GM19468 (cell line): ENCODE measurements at regions not wholly inside any gene's neighbourhood (a gene's known extent, or its start where the extent isn't known, plus 50 kb on each side); places are given as distances from the start of the nearest gene placed in this dataset.
A peak's percentile ranks its signal among the peaks of the same experiment; 100 is the strongest.

Experiments used
- ATAC-seq: cut with Tn5 transposase; IDR thresholded peaks from one replicate; pipeline ENCODE4 v1.9.1; 2021; ENCODE audit warnings: mild to moderate bottlenecking, moderate library complexity, moderate number of reproducible peaks; ENCODE audit not compliant: unreplicated experiment; ENCODE audit errors: extremely low read depth

DNA sequence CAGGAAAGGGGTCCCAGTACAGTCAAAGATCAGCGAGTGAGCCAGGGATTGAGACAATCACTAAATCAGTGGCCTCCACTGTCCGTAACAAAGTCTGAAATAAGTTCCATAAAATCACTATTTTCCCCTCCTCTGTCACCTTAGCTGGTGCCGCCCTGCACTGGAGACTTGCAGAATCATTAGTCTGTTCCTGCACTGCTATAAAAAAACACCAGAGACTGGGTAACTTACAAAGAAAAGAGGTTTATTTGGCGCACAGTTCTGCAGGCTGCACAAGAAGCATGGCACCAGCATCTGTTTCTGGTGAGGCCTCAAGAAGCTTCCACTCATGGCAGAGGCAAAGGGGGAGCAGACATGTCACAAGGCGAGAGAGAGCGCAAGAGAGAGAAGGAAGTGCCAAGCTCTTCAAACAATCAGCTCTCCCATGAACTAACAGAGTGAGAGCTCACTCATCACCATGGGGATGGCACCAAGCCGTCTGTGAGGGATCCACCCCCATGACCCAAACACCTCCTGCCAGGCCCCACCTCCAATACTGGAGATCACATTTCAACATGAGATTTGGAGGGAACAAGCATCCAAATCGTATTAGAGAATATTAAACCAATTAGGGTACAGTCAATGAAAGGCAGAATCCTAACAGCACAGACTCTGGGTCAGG, 129.8 kb upstream of the TIAM1 start:
- no peak for ATAC-seq

DNA sequence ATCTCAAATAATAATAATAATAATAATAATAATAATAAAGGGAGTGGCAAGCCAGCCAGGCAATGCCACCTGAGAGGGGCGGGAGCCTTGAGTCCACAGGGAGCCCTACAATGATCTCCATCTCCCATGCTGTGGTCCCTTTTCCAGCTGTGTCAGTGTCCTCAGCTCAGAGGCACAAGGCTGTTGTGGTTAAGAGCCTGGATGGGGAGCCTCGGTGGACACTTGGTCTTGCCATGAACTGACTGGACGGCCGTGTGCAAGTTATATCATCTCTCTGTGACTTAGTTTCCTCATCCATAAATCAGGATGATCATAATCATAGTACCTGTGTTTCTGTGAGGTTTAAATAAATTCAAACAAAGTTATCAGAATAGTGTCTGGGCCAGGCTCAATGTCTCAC, 127.8 kb upstream of the TIAM1 start:
- no peak for ATAC-seq

GRCh38 chr21:31470896-31471694, 127.0 kb upstream of the TIAM1 start:
- ATAC-seq: no peak

DNA sequence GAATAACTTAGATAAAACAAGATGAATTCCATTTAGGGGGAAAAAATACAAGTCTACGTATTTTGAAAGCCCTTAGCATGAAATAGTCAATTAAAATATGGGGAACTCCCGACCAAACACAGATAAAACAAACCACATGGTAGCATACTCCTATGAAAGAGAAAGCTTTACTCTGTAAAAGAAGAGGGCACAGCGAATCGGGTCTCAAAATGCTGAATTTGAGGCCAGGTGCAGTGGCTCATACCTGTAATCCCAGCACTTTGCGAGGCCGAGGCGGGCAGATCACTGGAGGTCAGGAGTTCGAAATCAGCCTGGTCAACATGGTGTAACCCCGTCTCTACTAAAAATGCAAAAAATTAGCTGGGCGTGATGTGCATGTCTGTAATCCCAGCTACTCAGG, 116.9 kb upstream of the TIAM1 start:
- ATAC-seq: no peak

DNA sequence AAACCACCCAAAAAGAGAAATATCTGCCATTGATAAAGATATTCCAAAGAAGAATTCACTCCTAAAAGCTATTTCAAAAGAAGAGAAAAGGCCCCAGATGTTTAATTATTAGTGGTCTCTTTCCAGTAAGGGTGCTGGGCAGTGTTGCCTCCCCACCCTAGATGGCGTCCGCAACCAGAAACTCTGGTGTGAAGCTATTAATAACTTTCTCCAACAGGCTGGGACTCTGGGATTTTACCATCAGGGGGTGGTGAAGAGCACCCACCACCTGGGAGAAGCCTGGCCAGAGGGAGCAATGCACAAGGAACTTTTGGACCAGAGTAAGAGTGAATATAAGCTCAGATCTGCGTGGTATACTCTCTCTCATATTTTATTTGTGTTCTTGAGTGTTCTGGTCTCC, 115.4 kb upstream of the TIAM1 start:
- ATAC-seq: no peak

- no peak for ATAC-seq
Measured at GRCh38 chr21:31457675-31458074, 113.6 kb upstream of the TIAM1 start.

GRCh38 chr21:31456201-31456600, 112.1 kb upstream of the TIAM1 start:
- no peak for ATAC-seq

DNA sequence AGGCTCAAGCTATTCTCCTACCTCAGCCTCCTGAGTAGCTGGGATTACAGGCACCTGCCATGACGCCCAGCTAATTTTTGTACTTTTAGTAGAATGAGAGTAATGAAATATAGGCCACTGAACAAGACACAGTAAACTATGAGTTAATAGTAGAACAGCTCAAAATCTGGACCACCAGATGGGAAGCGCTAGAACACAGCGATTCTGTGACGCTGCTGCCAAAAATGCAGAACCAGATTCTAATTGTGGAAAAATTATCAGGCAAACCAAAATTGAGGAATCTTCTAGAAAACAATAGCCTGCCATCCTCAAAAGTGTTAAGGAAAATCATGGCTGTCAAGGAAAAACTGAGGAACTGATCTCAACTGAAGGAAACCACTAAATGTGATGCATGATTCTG, 111.4 kb upstream of the TIAM1 start:
- ATAC-seq: no peak

- no peak for ATAC-seq
Measured at GRCh38 chr21:31450980-31451379, 106.9 kb upstream of the TIAM1 start.

DNA sequence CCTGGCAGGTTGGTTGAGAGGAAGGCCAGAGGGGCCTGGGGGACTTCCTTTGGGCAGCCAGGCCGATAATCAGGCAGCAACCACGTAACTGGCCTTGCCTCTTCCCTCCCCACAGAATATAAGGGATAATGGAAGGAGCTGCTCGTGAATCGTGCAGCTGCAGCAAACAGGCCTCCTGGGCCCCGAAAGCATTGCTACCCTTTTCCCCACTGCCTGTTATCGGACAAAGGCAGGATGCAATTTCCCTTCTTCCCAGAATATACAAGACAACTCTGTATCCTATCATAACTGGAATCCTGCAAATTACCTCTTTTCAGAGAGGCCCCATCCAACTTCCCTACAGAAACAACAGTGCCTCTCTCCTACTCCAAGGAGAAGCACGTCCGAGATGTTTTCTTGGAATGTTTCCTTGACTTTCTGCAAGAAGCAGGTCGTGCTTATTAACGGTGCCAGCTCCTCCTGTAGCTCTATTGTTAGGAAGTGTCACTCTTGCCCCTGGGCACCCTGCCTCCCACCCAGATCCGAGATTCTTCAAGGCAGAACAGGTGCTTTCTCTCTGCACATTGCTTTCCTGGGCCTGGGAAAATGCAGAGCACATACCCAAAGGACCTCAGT, 106.0 kb upstream of the TIAM1 start:
- no peak for ATAC-seq

DNA sequence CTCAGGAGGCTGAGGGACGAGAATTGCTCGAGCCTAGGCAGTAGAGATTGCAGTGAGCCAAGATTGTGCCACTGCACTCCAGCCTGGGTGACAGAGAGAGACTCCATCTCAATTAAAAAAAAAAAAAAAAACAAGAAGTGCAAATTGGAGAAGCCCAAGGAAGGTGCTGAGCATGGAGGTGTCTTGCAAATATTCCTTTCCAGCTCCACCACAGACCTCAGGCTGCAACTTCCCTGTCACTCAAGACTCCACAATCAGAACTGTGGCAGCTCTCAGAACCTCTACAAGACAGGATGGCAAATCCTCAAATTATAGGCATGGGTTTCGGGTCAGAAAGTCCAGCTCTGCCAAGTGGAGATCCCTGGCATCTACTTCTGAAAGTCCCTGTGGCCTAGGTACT, 104.4 kb upstream of the TIAM1 start:
- ATAC-seq: no peak

GRCh38 chr21:31447505-31447904, 103.4 kb upstream of the TIAM1 start:
- ATAC-seq: no peak

DNA sequence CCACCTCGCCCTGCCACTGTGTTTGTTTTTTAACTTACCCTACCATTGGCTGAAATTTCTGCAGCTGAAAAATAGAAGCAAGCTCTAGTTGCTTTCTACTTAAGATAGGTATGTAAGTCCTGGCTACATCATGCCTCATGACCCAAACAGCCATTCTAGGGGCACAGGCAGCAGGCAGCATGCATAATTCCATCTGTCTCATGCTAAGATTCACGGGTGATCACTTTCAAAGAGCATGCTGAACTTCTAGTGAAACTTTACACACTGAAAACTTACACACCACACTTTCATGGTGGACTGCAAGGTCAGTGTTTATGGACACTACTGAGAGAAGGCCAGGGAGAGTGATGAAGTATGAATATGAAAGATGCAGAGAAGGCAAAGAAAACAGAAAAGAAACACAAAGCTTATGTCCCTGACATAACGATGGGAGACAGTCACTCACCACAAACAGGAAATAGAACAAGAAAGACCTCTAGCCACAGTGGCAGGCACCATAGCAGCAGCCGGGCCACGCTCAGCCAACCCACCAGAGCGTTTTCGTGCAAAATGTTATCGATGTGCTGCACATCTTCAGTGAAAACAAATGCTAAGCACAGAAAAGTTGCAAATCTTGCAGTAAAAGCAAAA, 102.3 kb upstream of the TIAM1 start:
- ATAC-seq: peak; percentile 46

GRCh38 chr21:31445137-31445536, 101.1 kb upstream of the TIAM1 start:
- ATAC-seq: no peak

- no peak for ATAC-seq
Measured at GRCh38 chr21:31443736-31444521, 99.9 kb upstream of the TIAM1 start.

- no peak for ATAC-seq
Measured at GRCh38 chr21:31442339-31442738, 98.3 kb upstream of the TIAM1 start.

GRCh38 chr21:31429506-31429905, 85.4 kb upstream of the TIAM1 start:
- no peak for ATAC-seq

- ATAC-seq: no peak
Measured at GRCh38 chr21:31426235-31426797, 82.3 kb upstream of the TIAM1 start.

DNA sequence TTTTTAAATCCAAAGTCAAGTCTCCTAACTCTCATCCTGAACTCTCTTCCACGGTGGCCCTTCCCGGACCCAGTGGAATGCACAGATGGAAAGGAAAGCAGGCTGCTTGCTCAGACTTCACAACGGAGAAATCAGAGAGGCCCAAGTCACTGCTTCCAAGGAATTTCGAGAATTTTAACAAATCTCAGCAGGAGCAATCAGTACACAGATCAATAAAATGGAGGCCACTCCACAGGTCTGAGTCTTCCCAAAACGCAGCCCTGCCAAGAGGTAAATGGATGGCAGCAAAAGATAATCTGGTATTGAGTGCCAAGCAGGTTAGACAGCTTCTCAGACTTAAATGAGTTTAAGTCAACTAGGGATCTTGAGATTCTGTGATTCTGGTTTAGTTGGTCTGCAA, 81.1 kb upstream of the TIAM1 start:
- no peak for ATAC-seq

DNA sequence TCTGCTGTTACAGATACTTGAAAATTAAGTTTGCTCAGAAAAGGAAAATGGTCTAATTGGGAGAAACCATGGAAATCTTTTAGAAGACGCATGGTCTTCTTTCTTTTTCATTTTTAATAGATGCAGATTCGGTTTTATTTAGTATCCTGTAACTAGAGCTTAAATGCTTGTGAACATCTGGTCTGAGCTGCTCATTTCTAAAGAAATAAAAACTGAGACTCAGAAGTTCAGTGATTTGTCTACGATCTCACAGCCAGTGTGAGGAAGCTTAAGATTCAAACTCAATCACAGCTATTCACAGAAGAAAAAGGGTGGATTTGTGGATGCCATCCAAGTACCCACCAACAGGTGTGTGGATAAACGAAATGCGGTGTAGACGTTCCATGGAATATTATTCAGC, 80.0 kb upstream of the TIAM1 start:
- no peak for ATAC-seq
